Umbilical cord (tissue), 1 donor: ENCODE measurements at regions not wholly inside any gene's neighbourhood (a gene's known extent, or its start where the extent isn't known, plus 50 kb on each side); places are given as distances from the start of the nearest gene placed in this dataset.
"Not testable (repeated sequence)": the region's sequence is repeated elsewhere in the genome, so short reads cannot be mapped to it uniquely, and the experiment has no call there.

Experiments used
- DNase-seq: peaks from one replicate; pipeline ENCODE4 v3.0.0-alpha.2; 2015; ENCODE audit warnings: low spot score

GRCh38 chr5:152689250-152689711, 284.2 kb upstream of the NMUR2 start:
- DNase-seq: no peak

GRCh38 chr5:152694231-152694630, 289.2 kb upstream of the NMUR2 start:
- no peak for DNase-seq

- no peak for DNase-seq
Measured at GRCh38 chr5:152701305-152701949, 296.3 kb upstream of the NMUR2 start.

DNA sequence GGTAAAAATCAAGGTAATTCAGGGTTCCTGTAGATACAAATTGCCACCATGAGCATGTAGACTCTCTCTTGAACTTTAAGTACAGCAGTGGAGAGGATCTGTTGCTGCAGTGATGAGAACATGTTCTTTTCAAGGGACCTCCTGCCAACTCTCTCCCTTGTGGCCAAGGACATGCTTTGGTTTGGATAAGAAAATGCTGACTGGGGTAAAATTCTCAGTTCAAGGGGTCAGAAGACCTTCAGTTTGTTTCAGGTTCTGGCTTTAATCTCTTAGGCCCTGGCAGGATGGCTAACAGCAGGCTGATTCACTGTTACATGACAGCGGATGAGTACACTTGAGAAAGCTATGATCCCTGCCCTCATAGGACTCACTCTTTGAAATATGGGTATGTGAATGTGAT, 299.2 kb upstream of the NMUR2 start:
- DNase-seq: no peak

- no peak for DNase-seq
Measured at GRCh38 chr5:152711801-152712388, 306.8 kb upstream of the NMUR2 start.

GRCh38 chr5:152717393-152717792, 312.3 kb upstream of the NMUR2 start:
- DNase-seq: no peak

- DNase-seq: no peak
Measured at GRCh38 chr5:152723482-152723881, 318.4 kb upstream of the NMUR2 start.

DNA sequence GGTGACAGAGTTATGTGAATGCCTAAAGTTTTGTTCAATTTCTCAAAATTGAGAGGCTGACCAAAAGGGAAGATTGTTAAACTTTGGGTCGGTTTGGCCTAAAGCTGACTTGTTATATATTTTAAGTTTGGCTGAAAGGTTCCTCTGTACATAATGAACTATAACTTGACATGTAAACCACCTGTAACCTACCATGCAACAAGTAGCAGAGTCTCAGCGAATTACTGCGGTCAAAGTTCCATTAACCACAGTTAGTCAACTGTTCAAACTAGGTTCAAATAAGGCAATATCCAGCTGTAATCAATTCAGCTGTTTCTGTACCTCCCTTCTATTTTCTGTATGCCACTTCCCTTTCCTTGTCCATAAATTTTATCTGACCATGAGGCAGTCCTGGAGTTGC, 325.1 kb upstream of the NMUR2 start:
- no peak for DNase-seq

DNA sequence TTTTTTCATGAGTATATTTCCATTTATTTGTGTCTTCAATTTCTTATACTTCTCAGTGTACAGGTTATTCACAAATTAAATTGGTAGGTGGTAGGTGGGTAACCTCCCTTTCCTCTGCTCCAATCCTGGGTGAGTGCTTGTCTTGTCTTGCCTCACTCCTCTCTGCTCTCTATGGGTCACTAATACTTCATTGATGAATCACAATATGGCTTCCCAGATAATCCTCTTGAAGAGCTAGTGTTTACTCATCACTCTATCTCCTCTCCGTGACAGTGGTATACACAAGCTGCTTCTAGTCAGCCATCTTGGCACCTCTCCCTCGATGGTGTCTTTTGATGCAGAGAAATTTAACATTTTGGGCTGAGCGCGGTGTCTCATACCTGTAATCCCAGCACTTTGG, 331.8 kb upstream of the NMUR2 start:
- no peak for DNase-seq

DNA sequence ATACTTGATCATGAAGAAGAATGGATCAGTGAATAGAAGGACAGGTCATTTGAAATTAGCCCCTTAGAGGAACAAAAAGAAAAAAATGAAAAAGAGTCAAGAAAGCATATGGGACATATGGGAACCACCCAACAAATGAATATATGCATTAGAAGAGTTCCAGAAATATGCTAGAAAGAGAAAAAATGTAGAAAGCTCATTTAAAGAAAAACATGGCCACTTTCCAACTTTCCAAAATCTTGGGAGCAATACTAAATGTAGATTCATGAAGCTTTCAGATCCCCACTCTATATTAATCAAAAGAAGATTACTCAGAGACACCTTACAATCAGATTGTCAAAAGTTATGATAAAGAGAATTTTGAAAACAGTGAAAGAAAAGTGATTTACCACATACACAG, 334.8 kb upstream of the NMUR2 start:
- DNase-seq: no peak

GRCh38 chr5:152741126-152741525, 336.0 kb upstream of the NMUR2 start:
- not testable (repeated sequence) for DNase-seq

DNA sequence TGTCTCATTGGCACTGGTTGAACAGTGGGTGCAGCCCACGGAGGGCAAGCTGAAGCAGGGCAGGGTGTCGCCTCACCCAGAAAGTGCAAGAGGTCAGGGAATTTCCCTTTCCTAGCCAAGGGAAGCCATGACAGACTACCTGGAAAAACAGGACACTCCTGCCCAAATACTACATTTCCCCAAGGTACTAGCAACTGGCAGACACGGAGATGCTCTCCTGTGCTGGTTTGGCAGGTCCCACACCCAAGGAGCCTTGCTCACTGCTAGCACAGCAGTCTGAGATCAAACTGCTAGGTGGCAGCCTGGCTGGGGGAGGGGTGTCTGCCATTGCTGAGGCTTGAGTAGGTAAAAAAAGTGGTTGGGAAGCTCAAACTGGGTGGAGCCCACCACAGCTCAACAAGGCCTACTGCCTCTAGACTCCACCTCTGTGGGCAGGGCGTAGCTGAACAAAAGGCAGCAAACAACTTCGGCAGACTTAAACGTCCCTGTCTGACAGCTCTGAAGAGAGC, 382.7 kb upstream of the NMUR2 start:
- not testable (repeated sequence) for DNase-seq

- no peak for DNase-seq
Measured at GRCh38 chr5:152801886-152802285, 396.8 kb upstream of the NMUR2 start.

DNA sequence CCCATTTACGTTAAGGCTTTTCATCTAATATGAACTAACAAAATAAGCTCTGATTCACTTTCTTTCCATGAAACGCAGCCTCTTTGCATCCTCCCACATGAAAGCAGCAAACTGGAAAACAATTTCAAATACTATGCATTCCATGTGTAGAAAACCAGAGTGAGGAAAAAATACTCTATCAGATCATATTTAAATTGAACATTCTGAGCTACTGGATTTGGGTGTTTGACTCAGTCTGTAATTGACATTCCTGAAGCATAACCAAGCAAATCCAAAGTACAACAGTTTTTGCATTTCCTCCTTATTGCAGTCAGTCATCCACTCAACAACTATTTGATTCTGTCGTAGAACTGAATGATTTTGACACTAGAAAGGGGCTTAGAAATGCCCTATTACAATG, 399.1 kb upstream of the NMUR2 start:
- no peak for DNase-seq

GRCh38 chr5:152811988-152812387, 406.9 kb upstream of the NMUR2 start:
- DNase-seq: no peak

- DNase-seq: peak; percentile 23
Measured at GRCh38 chr5:152813526-152813925, 408.4 kb upstream of the NMUR2 start.

GRCh38 chr5:152819891-152820290, 414.8 kb upstream of the NMUR2 start:
- DNase-seq: no peak

GRCh38 chr5:152824316-152824715, 419.2 kb upstream of the NMUR2 start:
- DNase-seq: no peak

DNA sequence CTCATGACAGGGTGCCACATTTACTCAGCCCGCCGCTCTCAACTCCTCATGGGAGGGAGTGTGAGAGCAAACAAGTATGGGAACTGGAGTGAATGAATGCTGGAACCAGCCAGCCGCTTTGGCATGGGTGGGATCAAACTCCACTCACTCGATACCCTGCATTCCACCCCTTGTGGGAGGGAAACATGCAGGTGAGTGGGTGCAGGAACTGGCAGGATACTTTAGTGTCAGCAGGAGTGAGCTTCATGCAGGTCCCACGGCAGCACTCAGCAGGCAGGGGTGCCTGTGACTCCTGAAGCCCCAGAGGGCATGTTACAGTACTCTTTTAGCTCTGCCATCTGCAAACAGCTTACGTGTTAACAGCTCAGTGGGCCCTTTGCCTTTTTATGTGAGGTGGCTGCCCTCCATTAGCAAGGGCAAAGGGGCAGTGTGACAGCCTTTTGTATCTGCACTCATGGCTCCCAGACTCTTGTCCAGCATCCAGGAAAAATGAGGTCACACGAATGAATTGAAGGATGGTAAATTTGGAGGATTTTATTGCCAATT, 433.2 kb upstream of the NMUR2 start:
- DNase-seq: no peak

DNA sequence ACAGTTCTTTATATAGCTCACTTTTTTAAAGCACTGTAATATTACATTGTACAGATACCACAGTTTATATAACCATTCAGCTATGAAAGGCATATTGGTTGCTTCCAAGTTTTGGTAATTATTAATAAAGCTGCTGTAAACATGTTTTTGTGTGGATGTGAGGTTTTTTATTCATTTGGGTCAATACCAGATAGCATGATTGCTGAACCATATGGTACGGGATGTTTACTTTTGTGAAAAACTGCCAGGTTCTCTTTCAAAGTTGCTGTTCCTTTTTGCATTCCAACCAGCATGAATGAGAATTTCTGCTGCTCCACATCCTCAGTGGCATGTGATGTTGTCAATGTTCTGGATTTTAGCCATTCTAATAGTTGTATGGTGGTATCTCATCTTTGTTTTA, 439.6 kb upstream of the NMUR2 start:
- DNase-seq: no peak

- DNase-seq: no peak
Measured at GRCh38 chr5:152853361-152853760, 448.3 kb upstream of the NMUR2 start.

DNA sequence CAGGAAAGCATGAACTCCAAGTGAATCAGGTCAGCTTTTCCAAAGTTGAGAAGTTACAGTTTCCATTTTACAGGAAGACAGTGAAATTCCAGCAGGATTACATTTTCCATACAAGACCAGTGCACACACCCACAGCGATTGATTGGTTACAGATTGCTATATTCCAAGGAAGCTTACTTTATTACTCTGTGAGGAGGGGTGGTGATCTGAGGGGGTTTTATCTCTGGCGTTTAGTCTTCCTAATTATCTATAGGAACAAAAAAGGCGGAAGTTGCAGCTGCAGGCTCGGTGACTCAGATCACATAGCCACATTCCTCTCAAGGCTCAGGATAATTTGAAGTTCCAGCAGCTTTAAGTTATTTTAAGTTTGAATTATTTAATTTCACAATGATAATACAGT, 450.4 kb upstream of the NMUR2 start:
- DNase-seq: peak; percentile 64

DNA sequence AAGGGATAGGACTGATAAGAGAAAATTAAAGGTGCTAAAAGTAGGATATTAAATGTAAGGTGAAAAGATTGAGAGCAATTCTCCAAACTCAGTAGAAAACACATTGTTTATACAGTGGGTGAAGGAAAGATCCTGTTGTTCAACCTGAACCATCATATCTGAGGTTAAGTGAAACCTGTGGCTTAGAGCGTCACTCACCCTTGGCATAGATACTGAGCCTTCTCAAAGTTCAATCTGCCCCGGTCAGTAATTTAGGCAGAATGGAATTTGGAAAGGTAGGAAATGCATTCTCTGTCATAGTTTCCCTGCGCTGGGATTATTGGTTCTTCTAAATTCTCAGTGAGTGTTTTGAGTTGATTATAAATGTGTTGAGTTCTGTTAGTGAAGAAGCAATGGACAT, 456.2 kb upstream of the NMUR2 start:
- DNase-seq: no peak
